GM12892 (cell line): ENCODE measurements at regions not wholly inside any gene's neighbourhood (a gene's known extent, or its start where the extent isn't known, plus 50 kb on each side); places are given as distances from the start of the nearest gene placed in this dataset.

Experiments used
- POLR2A ChIP-seq: IDR thresholded peaks from 2 replicates; pipeline ENCODE4 v1.6.1; 2011; ENCODE audit warnings: low read depth, low read length, control low read depth
- POLR2AphosphoS5 ChIP-seq: IDR thresholded peaks from 2 replicates; pipeline ENCODE4 v1.6.1; 2011; ENCODE audit warnings: low read depth, low read length, control low read depth
- TAF1 ChIP-seq: IDR thresholded peaks from 2 replicates; pipeline ENCODE4 v1.6.1; 2011; ENCODE audit warnings: low read depth, mild to moderate bottlenecking, control low read depth, low read length, borderline replicate concordance

DNA sequence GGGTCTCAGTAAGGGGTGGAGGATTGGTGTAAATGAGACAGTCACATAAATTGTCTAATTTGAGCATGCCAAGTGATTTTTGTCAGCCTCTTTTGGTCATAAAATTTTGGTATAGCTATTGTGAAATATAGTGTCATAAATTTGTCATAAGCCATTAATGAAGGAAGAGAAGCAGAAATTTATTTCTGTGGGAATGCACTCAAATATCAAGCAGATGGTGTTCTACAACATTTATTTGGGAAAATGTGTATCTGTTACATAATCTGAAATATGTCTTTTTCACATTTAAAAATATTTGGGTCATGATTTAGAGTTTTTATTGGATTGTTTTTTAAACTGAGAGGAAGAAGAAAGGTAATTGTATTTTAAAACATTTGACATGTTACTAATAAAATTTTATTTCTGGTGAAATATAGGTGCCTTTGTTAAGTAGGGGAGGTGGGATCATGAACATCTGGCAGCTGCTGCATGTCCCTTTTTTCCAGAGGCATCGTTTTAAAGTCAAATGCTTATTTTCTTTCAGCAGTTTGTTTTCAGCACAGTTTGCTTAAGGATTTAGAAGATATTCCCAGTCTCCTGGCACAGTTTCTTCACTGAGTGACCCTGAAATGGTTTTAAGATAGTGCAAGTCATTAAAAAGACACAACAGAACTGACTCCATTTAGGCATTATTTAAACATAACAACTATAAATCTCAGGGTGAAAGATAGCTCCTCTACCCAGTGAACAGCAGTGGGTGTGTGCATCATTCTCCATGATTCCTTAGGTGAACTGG, 371.7 kb downstream of the SNAPC1 start:
- TF ChIP-seq TAF1 (no peak), POLR2A (no peak), POLR2AphosphoS5 (no peak)
